Amniotic stem cell (primary cell): ENCODE measurements at regions not wholly inside any gene's neighbourhood (a gene's known extent, or its start where the extent isn't known, plus 50 kb on each side); places are given as distances from the start of the nearest gene placed in this dataset.

ENCODE experiments used
- DNase-seq: peaks from one replicate; lab custom pipeline; 2025; lab: John Stamatoyannopoulos, UW

DNA sequence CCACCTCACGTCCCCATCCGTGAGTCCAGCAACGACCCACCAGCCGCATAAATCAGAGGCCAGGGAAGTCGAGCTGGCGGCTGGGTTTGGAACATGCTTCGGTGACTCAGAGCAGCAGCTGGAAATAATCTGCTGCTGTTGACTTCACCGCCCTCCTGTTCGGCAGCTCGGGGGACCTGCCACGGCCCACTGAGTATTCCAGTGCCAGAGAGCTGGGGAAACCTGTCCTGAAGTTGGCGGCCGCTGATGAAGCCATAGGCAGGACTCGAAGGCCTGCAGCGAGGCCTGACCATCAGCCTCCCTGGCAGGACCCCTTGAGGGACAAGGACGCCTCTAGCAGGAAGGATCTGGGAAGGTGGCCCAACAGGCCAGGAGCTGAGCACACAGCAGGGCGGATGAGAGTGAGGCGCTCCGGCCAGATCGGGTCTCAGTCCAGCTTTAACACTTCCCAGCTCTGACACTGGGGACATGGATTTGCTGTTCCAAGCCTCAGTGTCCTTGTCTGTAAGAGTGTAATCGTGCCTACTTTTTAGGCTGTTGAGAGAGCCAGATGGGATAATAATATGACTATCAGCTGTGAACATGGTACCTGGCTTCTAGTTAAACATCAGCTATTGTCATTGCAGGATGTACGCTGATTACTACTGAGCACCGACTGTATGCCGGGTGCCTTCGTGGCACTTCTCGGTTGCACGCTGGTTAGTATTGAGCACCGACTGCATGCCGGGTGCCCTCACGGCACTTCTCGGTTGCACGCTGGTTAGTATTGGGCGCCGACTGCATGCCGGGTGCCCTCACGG, 50.4 kb upstream of the CIBAR2 start:
- peak; percentile 60 for DNase-seq

GRCh38 chr16:85163278-85164112, 51.2 kb upstream of the CIBAR2 start:
- no peak for DNase-seq

DNA sequence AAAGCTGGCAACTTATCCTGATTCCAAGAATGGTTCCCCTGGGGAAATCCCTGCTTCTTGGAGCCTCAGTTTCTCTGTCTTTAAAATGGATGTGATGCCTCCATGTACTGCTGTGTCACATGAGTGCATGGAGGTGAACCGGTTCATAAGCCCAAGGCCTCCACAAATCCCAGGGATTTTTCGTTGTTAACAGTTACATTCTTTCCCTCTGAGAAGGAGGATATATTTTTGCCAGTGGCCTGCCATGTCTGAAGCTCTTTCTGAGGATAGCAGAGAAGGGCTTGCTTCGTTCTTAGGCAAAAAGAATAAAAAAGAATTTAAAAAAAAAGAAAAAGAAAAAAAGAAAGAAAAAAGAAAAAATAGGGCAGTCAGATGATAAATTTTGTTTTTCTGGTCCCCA, 52.2 kb upstream of the CIBAR2 start:
- DNase-seq: no peak

- DNase-seq: no peak
Measured at GRCh38 chr16:85164838-85165516, 52.7 kb upstream of the CIBAR2 start.

DNA sequence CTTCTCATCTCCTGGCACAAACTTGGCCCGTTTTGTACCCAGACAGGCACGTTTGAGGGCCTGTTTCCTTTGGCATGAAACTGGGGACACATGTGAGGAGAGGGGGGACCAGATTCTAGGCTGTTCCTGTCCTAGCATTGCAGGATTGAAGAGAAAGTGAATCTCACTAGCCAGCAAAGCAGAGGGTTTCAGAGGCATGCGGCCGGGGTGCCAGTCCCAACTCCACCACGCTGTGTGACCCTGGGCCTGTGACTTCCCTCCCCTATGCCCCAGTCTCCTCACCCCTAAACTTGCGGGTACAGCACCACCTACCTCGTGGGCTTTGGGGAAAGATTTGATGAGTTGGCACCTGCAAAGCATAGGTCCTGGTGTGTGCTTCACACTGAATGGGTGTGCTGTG, 53.5 kb upstream of the CIBAR2 start:
- no peak for DNase-seq

DNA sequence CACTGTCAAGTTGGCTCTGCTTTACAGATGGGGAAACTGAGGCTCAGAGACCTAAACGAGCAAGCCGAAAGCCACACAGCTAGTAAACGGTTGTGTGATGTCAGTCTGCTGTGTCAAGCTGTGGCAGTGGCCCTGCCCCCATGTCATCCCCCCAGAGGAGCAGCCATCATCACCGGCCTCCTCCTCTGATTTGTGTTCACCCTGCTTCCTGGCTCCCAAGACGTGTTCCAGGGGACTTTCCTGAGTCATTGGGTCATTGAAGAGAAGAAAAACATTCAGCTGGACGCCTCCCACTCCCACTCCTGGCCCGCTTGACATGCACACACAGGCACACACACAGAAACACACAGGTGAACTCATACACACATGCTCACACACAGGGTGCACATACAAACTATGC, 54.0 kb upstream of the CIBAR2 start:
- no peak for DNase-seq

DNA sequence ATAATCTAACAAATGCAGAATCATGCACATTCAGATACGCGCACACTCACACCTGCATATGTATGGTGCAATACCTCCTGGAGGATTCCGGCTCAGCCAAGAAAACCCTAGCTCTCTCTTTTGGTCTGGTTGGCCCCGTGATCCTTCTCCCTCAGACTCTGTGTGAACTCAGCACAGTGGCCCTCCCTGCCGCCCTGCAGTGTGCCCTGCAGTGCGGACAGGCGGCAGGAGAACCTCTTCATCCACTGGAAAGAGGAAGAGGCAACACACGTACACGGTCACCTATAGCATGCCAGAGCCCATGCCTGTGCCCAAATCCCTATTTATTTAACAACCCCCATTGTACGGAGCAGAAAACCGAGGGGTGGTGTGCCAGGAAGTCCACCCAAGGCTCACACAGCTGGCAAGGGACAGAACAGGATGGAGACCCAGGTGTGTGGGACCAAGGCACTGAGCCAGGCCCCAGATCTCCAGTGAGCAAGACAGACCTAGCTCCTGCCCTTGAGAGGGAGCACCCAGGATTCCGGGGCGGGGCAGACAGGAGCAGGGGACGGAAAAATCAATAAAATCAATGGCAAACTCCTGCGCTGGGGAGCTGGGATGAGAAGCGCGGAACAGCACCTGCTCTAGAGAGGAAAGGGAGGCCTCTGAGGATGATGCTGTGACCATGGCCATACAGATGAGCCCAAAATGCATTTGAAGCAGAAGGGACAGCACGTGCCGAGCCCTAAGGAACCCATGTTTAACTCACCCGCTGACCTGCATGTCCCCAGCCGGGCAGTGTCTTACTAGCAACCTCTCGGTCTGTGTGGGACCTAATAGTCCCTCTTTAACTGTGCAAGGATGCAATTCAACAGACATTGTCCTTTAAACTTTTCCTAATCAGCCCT, 54.7 kb upstream of the CIBAR2 start:
- no peak for DNase-seq

- no peak for DNase-seq
Measured at GRCh38 chr16:85167589-85168537, 55.6 kb upstream of the CIBAR2 start.

GRCh38 chr16:85168732-85169256, 56.5 kb upstream of the CIBAR2 start:
- DNase-seq: no peak

- DNase-seq: no peak
Measured at GRCh38 chr16:85169333-85170065, 57.2 kb upstream of the CIBAR2 start.

DNA sequence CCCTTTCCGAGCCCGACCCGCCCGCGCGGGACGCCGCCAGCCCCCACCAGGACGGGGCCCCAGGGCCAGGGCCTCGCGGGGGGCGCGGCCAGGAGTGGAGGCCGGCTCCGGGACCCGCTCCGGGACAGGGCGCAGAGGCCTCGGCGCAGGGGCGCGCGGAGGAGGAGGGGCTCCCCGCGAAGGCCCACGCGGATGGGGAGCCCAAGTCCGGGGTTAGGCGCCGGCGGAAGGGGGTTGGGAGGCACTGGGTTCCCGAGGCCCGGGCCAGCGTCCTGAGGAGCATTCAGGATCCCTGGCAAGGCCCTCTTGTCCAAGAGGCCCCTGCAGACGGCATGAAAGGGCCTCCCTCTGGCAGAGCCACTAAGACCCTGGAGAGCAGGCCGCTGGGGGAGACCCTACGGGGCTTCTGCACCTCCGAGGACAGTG, 57.8 kb upstream of the CIBAR2 start:
- DNase-seq: no peak

DNA sequence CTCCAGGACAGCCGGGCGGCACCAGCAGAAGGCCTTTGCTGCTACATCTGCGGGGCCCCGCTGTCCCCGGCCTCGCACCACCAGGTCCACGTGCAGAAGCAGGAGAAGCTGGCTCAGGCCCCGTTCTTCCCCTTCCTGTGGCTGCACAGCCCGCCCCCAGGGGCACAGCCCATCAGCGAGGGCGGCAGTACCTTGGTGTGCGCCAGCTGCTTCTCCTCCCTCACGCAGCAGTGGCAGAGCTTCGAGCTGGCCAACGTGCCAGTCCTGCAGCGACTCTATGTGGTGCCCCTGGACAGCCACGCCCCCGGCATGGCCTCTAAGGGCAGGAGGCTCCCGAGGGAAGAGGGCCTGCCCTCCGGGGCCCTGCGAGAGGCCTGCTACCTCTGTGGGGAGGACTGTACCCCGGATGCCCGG, 58.3 kb upstream of the CIBAR2 start:
- DNase-seq: no peak

DNA sequence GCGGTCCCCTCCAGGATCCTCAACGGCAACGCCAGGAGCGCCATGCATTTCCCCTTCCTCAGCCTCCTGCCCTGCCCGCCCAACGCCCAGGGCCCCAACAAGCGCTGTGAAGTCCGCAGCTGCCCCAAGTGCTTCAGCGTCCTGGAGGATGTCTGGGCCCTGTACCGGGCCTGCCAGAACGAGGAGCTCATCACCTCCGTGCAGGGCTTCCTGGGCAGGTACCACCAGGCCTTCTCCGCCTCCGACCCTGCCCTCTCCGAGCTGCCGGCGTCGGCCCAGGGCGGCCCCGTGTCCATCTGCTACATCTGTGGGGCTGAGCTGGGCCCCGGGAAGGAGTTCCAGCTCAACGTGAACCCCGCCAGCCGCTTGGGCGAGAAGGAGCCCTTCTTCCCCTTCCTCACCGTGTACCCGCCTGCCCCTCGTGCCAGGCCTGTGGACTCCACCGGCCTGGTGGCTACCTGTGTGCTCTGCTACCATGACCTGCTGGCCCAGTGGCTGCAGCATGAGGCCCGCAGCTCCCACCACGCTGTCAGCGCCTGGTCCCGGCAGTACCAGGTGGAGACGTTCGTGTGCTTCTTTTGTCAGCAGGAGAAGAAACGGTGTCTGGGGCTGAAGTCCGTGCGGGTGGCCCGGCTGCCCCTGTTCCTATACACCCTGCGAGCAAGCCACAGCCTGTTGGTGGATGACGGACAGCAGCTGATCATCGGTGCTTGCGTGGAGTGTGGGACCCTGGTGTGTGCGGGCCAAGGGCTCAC, 58.9 kb upstream of the CIBAR2 start:
- DNase-seq: no peak

GRCh38 chr16:85171759-85172454, 59.6 kb upstream of the CIBAR2 start:
- DNase-seq: no peak

DNA sequence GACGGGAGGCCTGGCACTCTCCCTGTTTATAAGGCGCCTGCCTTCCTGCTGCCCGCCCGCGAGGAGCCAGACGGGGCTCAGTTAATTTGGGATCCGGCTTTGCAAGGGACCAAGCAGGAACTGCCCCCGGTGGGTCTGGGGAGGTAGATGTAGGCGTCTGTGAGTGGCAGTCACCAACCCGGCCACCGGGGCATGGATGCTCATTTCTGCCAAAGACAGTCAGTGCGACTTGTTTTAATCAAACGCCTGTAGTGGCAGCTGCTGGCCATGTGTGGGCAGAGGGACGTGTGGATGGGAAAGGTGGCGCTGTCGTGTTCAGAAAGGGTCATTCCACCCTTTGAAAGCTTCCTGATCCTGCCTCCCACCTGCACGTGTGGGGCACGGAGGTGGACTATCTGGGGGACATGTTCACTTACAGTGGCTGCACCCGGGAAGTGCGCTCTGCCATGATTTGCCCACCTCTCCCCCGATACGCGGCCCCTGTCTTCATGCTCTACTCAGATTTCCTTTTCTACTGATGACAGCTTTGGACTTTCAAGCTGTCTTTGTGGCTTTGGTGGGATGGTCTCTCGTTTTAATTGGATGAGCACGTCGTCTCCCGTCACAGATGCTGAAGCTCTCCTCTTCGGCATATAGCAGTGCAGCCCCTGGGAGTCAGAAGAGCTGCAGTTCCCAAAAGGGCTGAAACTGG, 60.3 kb upstream of the CIBAR2 start:
- no peak for DNase-seq

DNA sequence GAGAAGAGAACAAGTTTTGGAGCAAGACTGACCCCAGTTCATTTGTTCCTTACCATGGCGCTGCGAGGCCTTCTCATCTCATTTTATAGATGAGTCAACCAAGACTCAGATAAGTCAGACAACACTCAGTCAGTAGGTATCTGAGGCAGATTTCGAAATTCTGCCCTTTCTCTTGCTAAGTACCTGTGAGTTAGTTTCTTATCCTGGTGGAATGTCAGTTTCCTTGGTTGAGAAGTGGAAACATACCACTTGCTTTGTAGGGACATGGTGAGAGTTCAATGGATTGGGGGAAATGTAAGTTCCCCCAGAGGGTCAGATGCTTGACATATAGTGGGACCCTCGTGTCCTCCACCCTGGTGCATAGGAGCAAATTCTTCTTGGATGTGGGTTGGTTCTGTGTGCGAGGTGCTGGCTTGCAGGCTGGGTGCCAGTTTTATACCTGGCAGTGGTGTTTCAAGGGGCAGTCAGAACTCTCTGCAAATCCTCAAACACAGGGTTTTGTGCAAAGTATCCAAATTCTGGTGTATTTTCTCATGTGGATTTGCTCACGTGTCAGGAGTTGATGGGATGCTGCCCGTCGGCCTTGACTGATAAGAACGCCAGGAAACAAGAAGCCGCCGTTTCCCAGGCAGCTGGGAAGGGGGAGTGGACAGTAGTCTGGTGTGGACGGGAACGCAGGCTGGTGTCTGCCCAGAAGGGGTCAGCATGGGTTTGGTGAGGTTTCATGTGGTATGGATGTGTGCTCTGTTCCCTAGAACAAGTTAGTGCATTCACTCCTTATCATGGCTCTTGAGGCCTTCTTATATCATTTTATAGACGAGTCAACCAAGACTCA, 61.1 kb upstream of the CIBAR2 start:
- peak; percentile 53 for DNase-seq
